IPS-NIHi7 (cell line): ENCODE measurements at regions not wholly inside any gene's neighbourhood (a gene's known extent, or its start where the extent isn't known, plus 50 kb on each side); places are given as distances from the start of the nearest gene placed in this dataset.
A peak's percentile ranks its signal among the peaks of the same experiment; 100 is the strongest.

Experiments
- DNase-seq: peaks from one replicate; pipeline ENCODE4 v3.0.0; 2012; ENCODE audit warnings: mixed read lengths; ENCODE audit errors: extremely low spot score

DNA sequence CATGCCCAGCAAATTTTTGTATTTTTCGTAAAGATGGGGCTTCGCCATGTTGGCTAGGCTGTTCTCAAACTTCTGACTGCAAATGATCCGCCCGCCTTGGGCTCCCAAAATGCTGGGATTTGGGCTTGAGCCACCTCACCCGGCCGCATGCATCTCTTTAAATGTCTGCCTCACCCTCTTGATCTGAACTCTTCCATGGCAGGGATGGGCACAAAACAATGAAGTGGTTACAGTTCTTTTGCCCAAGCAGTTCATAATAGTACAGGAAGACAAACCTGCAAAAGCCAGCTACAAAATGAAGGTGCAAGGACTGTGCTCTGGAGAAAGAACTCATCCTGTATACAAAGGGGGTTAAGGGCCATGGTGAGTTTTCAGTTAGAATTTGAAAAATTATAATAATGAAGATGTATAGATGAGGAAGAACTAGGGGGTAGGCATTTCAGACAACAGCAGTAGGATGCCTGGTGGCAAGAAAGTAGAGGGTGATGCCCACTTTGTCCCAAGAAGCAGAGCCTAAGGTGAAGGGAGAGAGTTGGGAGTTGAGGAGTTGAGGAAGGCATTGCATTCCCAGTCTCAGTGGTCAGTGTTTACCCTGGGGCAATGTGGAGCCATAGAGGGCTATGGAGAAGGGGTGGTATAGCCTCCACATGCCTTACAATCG, 160.8 kb upstream of the MYCN start:
- DNase-seq: no peak

GRCh38 chr2:15780234-15780633, 160.1 kb upstream of the MYCN start:
- no peak for DNase-seq

DNA sequence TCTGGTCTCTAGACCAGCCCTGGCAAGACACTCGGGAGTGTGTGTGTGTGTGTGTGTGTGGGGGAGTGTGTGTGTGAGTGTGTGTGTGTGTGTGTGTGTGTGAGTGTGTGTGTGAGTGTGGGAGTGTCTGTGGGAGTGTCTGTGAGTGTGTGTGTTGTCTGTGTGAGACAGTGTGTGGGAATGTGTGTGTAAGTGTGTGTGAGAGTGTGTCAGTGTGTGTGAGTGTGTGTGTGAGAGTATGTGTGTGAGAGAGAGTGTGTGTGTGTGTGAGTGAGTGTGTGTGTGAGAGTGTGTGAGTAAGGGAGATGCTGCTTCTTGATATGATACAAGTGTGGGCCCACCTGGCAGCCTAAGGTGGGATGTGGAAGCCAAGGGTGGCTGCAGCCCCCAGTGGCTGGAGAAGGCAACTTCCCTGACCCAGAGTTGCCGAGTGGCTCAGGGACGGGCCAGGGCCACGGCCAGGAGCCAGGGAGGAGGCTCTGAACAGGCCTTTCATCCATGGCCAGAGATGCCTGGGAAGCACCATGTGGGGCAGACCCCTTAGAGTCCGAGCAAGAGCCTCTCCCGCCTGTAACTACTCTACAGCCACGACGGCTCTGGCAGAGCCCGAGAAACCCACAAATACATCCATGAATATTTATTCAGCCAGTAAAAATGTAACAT, 159.3 kb upstream of the MYCN start:
- peak; percentile 69 for DNase-seq

DNA sequence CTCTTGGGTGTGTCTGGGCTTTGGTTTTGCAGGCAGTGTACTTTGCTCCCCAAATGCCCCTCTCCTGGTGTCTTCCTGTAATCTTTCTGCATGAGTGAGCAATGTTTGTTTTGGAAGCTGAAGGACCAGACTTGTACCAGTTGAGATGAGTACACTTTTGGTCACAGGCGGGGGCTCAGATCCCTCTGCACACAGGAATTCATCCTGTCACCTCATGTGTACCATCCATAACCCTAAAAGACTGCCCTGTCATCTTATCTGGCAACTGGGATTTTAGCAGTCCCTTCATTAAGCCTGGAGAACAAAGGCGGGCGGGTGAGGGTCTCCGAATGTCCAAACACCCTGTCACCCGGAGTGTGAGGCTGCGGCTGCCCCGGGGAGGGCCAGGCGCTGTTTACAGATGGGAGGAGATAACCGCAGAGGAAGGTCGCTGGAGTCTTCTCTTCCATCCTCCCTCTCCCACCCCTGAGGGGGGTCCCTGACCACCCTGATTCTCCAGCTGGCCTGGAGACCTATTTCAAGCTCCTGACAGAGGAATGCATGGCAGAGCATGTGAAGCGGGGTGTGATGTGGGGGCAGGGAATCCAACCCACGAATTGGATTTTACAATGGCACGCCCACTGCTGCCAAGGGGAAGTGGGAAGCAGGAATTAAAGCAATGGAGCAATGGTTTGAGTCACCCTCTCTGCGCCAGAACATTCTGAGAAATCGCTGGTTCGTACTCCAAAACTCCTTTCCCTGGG, 158.2 kb upstream of the MYCN start:
- DNase-seq: no peak

GRCh38 chr2:15782769-15783294, 157.5 kb upstream of the MYCN start:
- no peak for DNase-seq

GRCh38 chr2:15783489-15783888, 156.9 kb upstream of the MYCN start:
- DNase-seq: no peak

- no peak for DNase-seq
These were observed 156.1 kb upstream of the MYCN start for GRCh38 chr2:15784106-15784885.

DNA sequence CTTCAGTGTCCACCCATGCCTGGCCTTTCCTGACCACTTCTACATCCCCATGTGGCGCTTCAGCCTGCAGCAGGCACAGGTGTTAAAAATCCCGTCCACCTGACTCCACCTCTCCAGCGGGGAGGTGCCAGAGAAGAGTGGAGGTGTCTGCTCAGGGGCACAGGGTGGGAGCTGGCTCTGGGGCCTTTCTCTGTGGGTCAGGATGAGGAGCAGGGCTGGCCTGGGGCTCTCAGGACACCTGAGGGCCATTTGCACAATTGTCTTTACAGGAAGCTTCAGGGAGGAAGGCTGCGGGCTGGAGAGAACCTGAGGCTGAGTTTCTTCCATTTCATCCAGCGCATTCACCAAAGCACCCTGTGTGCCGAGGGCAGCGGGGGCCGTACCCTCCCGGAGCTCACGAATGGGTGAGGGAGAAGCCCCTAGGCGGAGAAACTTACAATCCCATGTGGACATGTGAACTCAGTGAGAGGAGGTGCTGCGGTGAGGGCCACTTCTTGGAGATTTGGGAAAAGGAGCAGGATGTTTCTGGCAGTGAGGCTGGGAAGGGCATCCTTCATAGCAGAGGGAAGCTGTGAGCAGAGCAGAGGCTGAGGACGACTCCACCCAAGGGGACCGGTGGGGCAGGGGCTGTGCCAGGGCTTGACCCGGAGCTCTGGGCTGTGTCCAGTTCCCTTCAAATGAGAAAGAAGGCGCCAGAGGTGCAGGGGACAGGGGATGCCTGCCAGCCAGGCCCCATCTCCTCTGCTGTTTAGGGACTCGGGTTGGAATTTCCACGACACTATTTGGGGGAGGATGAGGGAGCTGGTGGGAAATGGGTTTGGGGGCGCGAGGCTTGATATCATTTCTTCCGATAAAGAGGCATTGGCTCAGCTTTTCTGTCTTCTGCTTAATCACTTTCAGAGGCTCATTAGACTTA, 155.2 kb upstream of the MYCN start:
- no peak for DNase-seq

- no peak for DNase-seq
These were observed 154.2 kb upstream of the MYCN start for GRCh38 chr2:15786003-15786654.

DNA sequence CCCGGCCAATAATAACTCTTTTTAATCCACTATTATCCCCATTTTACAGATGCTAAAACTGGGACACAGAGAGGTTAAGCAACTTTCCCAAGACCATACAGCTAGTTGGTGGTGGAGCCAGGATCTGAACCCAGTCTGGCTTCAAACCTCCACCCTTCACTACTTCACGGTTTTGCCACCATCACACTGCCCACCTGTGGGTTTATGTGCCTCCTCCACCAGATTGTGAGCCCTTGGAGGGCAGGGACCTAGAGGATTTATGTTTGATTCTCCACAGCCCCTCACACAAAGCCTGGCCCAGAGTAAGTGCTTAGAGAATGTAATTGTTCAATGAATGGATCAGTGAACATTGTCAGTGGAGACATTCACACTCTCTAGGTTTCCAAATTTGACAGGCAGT, 153.4 kb upstream of the MYCN start:
- no peak for DNase-seq

DNA sequence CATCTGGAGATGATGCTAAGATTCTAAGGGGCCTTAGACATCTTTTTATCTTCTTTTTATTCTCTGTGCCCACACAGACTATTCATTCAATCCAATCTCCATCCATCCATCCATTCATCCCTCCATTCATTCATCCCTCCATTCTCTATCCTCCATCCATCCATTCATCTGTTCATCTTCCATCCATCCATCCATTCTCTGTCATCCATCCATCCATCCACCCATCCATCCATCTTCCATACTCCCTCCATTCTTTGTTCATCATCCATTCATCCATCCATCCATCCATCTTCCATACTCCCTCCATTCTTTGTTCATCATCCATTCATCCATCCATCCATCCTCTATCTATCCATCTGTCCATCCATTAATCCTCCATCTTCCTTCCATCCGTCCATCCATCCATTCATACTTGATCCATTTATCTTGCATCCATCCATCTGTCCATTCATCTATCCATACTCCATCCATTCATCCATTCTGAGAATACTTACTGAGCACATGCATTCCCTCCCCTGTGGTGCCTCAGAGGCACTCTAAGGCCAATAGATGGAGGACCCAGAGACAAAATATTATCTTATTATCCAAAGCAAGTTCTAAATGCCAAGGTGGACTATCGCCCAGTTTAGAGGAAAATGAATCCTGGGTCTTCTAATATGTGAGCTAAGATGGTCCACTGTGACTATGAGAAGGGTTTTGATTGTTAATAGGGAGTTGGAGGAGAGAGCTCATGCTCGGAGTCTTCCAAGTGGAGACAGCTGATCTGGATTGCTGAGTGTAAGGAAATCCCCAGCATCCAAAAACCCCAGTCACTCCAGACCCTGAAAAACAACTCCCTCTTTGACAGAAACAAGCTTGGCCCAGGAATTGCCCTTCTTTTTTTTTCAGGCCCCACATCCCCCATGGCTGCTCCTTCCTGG, 152.6 kb upstream of the MYCN start:
- no peak for DNase-seq

DNA sequence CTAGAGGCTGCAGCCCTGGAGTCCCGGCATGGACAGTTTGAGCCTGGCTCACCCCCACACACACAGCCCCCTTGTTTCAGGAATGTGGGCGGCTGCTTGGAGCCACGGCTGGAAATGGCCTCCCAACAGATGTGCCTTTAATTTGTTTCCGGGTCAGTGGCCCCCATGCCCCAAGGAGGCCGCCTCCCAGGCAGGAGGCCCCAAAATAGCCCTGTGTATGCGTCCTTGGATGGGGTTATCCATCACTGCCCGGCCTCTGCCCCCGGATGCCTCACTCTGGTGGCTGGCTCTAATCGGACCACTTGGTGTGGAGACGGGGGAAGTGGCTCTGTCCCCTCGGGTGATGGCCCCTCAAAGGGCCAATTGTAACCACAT, 151.9 kb upstream of the MYCN start:
- DNase-seq: no peak

GRCh38 chr2:15788830-15789229, 151.5 kb upstream of the MYCN start:
- DNase-seq: no peak

DNA sequence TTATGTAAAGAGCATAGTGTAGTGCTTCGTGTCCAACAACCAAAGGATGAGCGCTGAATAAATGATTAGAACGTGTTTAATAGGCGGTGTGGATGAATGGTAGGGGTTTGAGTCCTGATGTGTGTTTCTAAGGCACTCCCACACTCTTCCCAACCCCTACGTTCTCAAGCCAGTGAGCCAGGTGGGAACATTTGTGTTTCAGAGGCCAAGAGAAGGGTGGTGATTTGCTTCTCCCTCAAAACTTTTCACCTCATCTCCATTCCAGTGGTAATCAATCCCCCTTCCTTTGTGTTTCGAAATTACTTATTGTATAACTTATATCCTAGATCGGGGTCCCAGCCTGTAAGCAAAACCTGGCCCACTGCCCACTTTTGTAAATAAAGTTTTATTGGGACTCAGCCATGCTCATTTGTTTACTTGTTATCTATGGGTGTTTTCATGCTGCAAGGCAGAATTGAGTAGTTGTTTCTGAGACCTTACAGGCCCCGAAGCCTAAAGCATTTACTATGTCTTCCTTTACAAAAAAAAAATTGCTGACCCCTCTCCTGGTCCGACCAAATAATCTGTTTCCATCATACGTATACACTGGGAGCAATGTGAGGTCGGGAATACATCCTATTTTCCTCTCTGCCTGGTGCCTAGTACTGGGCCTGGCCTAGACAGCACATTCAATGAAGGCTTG, 150.8 kb upstream of the MYCN start:
- no peak for DNase-seq

GRCh38 chr2:15790326-15790725, 150.0 kb upstream of the MYCN start:
- no peak for DNase-seq

- DNase-seq: no peak
These were observed 149.5 kb upstream of the MYCN start for GRCh38 chr2:15790838-15791237.

- DNase-seq: no peak
These were observed 149.1 kb upstream of the MYCN start for GRCh38 chr2:15791294-15791693.

DNA sequence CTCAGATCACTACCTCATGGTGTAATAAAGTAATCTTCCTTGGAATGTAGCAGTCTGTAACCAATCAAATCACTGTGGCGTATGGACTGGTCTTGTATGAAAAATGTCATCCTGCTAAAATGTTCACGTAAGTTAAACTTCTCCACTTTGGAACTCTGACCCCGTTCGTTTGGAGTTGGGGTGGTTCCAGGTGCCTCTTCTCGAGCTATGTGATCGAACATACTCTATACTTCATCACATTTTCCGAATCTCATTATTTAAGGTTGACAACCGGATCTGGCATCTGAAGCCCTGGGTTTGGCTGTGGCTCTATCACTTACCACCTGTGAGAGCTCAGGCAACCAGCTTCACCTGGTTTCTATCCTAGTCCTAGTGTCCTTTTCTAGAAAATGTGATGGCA, 148.0 kb upstream of the MYCN start:
- DNase-seq: no peak
